Activated naive CD4-positive, alpha-beta T cell treated with anti-CD3 and anti-CD28 coated beads, Interleukin-2, amount 50 U/mL, for 24 hours (primary cell): ENCODE measurements at regions not wholly inside any gene's neighbourhood (a gene's known extent, or its start where the extent isn't known, plus 50 kb on each side); places are given as distances from the start of the nearest gene placed in this dataset.

Experiments
- H3K27ac Mint-ChIP-seq: one replicate; pipeline ENCODE4 v1.8.0; 2021; ENCODE audit warnings: mild to moderate bottlenecking, mixed read lengths
- H3K27me3 Mint-ChIP-seq: one replicate; pipeline ENCODE4 v1.8.0; 2021; ENCODE audit warnings: mixed read lengths
- H3K36me3 Mint-ChIP-seq: one replicate; pipeline ENCODE4 v1.8.0; 2021; ENCODE audit warnings: mixed read lengths
- H3K4me1 Mint-ChIP-seq: one replicate; pipeline ENCODE4 v1.8.0; 2021; ENCODE audit warnings: mixed read lengths
- H3K4me3 Mint-ChIP-seq: one replicate; pipeline ENCODE4 v1.8.0; 2021; ENCODE audit warnings: mild to moderate bottlenecking, mixed read lengths
- H3K9me3 Mint-ChIP-seq: one replicate; pipeline ENCODE4 v1.8.0; 2021; ENCODE audit warnings: mixed read lengths

DNA sequence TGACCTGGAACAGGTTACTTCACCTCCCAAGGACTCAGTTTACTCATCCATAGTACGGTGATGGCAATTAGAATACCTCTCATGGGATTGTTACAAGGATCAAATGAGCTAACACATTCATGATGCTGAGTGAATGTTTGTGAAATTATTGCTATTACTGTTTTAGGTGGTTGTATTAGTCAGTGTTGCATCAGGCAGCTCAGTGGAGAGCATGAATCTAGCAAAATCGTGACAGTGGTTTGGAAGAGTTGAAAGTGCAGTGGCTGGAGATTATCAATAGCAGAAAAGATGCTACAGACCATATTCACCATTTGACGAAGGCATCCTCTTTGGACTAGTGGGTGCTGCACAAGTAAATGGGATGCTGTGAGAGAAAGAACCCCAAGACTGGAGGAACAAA lies 50.4 kb upstream of the CTNNBL1 start:
- H3K4me1 Mint-ChIP-seq = no peaks in the 10 kb centered on the region
- H3K27ac Mint-ChIP-seq = no peak overlapping the region
- H3K4me3 Mint-ChIP-seq = no peak overlapping the region
- H3K27me3 Mint-ChIP-seq = peaks cover 25% of the 10 kb centered on the region
- no peaks in the 10 kb centered on the region for H3K9me3 Mint-ChIP-seq
- no peaks in the 10 kb centered on the region for H3K36me3 Mint-ChIP-seq

DNA sequence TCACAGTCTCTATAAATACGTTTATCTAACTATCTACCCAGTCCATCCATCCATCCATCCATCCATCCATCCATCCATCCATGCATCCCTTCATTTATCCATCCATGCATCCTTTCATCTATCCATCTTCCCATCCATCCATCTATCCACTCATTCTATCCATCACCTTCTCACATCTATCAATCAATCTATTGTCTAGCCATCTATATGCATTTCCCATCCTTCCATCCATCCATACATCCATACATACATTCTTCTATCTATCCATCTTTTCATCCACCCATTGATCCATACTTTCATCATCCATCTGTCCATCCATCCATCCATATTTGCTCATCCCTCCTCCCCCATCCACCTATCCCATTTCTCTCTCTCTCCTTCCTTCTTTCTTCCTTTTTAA lies 51.6 kb upstream of the CTNNBL1 start:
- no peaks in the 10 kb centered on the region for H3K4me1 Mint-ChIP-seq
- H3K27ac Mint-ChIP-seq = no peak overlapping the region
- no peaks in the 10 kb centered on the region for H3K9me3 Mint-ChIP-seq
- no peak overlapping the region for H3K4me3 Mint-ChIP-seq
- H3K36me3 Mint-ChIP-seq = no peaks in the 10 kb centered on the region
- H3K27me3 Mint-ChIP-seq = peaks cover 25% of the 10 kb centered on the region

DNA sequence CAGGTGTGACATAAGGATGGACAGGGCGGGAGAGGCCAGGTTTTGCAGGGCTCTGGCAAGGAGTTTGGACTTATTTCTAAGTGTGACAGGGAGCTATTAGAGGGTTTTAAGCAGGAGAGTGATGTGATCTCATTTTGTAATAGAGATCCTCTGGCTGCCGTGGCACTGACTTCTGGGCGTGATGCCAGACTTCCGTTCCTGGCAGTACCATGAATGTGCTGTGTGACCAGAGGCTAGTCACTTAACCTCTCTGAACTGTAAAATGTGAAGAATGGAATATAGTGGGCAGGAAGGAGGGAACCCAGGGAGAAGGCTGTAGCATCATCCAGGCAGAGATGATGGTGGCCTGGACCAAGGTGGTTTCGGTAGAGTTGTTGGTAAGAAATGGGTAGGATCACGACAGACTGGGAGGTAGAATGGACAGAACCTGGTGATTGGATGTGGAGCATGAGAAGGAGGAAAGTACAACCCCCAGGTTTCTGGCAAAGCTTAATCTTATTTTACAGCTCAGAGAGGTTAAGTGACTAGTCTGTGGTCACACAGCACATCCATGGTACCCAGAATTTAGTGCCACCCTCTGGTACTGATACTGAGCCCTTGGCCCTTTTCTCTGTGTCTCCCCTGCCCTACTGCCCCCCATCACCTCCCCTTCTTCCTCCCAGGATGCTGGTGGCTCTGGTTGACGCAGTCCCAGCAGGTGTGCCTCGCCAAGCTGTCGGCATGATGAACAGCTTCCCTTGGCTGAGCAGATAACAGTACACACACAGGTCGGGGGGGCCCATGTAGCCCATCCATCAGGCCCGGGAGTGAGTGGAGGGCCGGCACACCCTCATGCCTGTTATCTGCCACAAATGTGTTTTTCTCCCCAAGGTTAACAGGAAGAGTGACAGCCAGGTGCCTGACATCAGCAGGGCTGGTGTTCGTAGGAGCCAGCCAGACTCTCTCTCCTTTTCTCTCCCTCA lies 52.9 kb upstream of the CTNNBL1 start:
- no peak overlapping the region for H3K4me3 Mint-ChIP-seq
- no peaks in the 10 kb centered on the region for H3K4me1 Mint-ChIP-seq
- H3K36me3 Mint-ChIP-seq = no peaks in the 10 kb centered on the region
- H3K27ac Mint-ChIP-seq = no peak overlapping the region
- H3K9me3 Mint-ChIP-seq = no peaks in the 10 kb centered on the region
- H3K27me3 Mint-ChIP-seq = peaks cover 25% of the 10 kb centered on the region

DNA sequence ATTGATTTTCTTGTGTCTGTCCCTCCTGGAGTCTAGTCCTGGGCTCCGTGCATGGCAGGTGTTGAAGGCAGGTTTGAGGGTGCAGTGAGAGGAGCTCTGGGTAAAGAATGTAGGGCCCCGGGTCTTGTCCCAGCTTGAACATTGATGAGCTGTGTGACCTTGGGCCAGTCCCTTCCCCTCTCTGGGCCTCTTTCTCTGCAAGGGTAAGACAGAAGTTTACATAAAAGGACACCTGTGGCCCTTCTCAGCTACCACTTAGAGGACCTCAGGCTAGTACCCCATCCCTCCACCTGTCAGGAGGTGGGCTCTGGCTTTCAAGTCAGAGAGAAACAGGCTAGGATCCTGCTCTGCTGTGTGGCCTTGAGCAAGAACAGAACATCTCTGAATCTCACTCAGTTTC lies 55.3 kb upstream of the CTNNBL1 start:
- Mint-ChIP-seq H3K9me3 (no peaks in the 10 kb centered on the region), H3K4me1 (no peaks in the 10 kb centered on the region), H3K4me3 (no peak overlapping the region), H3K27me3 (peaks cover 24% of the 10 kb centered on the region), H3K27ac (no peak overlapping the region), H3K36me3 (no peaks in the 10 kb centered on the region)

DNA sequence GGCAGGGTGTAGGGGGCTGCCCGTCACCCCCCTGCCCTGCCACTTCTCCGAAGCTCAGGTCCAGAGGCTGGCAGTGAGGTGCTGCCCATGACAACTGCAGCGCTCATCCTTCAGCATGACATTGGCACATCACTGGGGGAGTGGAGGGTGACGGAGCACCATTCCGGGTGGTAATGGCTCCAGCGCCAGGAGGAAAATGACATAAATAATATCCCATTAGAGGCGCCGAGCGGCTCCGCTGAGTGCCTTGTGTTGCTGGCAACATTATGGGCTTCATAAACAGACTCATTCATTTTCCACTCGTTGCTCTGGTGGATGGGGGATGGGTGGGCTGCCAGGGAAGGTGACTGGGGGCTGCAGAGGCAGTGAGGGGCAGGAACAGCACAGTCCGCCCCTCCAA lies 56.9 kb upstream of the CTNNBL1 start:
- Mint-ChIP-seq H3K9me3 (no peaks in the 10 kb centered on the region), H3K27me3 (peaks cover 28% of the 10 kb centered on the region), H3K4me1 (no peaks in the 10 kb centered on the region), H3K27ac (no peak overlapping the region), H3K36me3 (no peaks in the 10 kb centered on the region), H3K4me3 (no peak overlapping the region)

DNA sequence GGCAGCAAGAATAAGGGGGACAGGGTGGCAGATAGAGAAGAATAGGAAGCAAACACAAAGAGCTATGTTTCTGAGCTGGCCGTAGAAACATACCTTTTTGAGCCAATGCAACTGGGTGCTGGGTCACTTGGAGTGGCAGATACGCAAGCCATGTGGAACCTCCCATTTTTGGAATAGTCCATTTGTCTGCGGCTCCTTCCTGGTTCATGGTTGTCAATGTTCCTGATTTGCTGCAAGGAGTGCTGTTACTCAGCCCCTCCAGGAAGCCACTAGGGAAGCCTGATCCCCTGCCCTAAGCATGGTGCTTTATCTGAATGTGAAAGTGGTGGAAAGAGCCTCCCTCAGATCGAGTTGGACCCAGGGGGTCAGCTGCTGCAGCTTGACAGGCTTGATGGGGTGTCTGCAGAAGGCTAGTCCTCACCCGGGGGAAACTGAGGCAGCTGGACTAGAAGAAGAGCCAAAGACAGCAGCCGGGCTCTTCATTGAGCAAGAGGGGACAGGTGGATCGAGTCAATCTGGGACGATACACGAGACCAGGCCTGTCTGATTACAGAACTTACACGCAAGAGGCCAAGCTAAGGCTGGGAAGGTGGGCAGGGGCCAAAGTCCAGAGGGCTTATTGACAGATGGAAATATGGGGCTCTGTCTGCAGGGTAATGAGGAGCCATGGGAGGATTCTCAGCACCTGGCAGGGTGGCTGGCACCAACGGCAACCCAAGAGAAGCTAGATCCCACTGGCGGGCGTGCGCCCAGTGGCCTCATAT lies 57.4 kb upstream of the CTNNBL1 start:
- H3K27me3 Mint-ChIP-seq = peaks cover 27% of the 10 kb centered on the region
- no peak overlapping the region for H3K4me3 Mint-ChIP-seq
- no peak overlapping the region for H3K27ac Mint-ChIP-seq
- H3K9me3 Mint-ChIP-seq = no peaks in the 10 kb centered on the region
- H3K4me1 Mint-ChIP-seq = no peaks in the 10 kb centered on the region
- no peaks in the 10 kb centered on the region for H3K36me3 Mint-ChIP-seq

DNA sequence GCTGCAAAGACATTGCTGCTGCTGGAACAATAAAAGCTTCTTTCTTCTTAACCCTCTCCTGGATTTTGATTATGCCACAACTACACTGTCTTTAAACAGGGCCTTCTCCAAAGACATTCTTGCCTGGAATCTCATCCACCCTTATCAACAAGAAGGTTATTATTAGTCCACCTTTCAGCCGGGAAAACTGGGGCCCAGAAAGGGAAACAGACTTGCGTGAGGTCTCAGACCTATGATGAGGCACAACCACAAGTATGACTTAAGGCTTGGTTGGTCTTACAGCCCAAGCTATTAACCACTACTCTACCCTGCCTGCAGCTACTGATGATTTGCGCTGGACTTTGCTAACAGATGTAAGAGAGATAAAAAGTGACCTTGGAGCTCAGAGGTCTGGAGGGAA lies 62.8 kb upstream of the CTNNBL1 start:
- H3K27me3 Mint-ChIP-seq = peaks cover 44% of the 10 kb centered on the region

DNA sequence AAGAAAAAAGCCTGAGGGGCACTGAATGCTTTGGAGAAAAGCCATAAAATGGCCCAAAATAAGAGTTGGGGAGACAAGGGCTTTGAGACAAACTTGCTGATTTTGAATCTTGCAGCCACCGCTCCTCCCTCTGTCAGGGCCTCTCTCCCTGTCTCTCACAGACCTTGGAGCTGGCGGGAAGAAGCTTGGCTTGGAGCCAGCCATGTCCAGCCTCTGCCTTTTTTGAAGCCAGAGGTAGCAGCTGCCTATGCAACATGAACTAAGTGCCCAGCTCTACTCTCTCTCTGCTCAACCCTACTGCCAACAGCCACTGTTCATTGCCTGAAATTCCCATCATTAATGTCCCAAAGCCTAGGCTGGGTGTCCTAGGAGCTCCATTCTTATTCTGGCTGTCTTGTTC lies 63.7 kb upstream of the CTNNBL1 start:
- Mint-ChIP-seq H3K9me3 (no peaks in the 10 kb centered on the region), H3K27ac (no peak overlapping the region), H3K4me3 (no peak overlapping the region), H3K4me1 (no peaks in the 10 kb centered on the region), H3K36me3 (no peaks in the 10 kb centered on the region), H3K27me3 (peaks cover 50% of the 10 kb centered on the region)

More for the DNA sequence above, 62.8 kb upstream of the CTNNBL1 start:
- Mint-ChIP-seq H3K4me3 (no peak overlapping the region), H3K9me3 (no peaks in the 10 kb centered on the region), H3K36me3 (no peaks in the 10 kb centered on the region), H3K4me1 (no peaks in the 10 kb centered on the region), H3K27ac (no peak overlapping the region)

DNA sequence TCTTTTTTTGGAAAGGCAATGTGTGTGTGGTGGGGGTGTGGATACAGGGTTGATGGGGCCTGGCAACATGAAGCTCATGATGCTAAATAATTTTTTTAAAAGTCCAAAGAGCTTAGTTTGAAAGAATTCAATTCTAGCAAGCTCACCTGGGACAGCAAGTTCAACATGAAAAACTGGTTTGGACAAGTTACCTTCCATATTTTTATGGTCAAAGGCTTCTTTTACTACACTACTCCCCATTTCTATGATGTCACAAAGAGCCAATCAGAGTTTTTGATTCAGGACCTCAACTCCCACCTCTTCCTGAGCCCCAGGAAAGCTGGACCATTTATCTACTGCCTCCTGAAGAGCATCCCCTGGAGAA lies 66.1 kb upstream of the CTNNBL1 start:
- Mint-ChIP-seq H3K4me3 (no peak overlapping the region), H3K4me1 (no peaks in the 10 kb centered on the region), H3K27ac (no peak overlapping the region), H3K36me3 (no peaks in the 10 kb centered on the region), H3K9me3 (no peaks in the 10 kb centered on the region), H3K27me3 (peaks cover 50% of the 10 kb centered on the region)

DNA sequence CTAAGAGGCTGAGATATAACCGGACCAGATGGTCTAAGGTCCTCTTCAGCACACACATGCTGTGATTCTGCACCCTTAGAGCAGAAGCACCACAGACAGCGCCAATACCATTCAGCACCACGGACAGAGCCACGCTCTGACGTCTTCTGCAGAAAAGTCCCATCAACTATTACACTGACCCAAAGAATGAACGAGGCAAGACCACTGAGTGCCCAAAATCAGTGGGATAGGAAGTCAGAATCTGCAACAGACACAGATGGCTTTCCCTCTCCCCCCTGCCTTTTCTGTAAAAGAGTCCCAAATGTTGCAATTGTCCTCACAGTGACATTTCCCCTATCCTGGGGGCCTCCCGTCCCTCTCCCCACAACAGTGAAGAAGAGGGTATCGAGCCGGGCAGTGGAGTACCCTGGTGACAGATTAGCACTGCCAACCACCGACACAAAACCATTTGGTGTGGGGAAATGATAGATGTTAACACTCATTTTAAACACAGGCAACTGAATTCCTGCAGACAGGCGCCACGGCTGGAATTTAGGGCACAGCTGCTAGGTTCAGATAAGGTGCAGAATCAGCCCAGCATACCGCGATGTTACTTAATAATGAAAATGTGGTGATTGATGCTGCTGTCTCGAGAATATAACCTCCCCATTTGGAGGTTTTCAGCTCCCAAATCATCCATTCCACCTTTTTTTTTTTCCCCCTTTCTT lies 66.6 kb upstream of the CTNNBL1 start:
- no peaks in the 10 kb centered on the region for H3K36me3 Mint-ChIP-seq
- no peak overlapping the region for H3K4me3 Mint-ChIP-seq
- no peak overlapping the region for H3K27ac Mint-ChIP-seq
- no peaks in the 10 kb centered on the region for H3K4me1 Mint-ChIP-seq
- H3K27me3 Mint-ChIP-seq = peaks cover 46% of the 10 kb centered on the region
- H3K9me3 Mint-ChIP-seq = no peaks in the 10 kb centered on the region

DNA sequence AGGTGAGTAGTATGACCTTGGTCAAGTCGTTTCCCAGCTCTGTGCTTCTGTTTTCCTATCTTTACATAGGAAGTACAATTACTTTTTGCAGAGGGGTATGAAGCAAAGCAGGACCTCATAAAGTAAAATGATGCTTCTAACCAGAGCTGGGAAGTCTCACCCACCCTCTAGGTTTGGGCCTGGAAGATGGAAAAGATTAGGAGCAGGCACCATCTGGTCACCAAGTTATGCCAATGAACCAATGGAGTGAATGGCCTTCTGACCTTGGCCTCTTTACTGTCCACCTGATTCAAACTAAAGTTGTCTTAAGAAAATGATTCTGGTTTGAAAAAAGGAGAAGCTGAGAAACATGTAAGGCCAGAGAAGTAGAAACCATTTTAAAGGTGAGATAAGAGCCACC lies 68.9 kb upstream of the CTNNBL1 start:
- no peaks in the 10 kb centered on the region for H3K4me1 Mint-ChIP-seq
- no peak overlapping the region for H3K4me3 Mint-ChIP-seq
- no peaks in the 10 kb centered on the region for H3K36me3 Mint-ChIP-seq
- peaks cover 48% of the 10 kb centered on the region for H3K27me3 Mint-ChIP-seq
- H3K9me3 Mint-ChIP-seq = no peaks in the 10 kb centered on the region
- H3K27ac Mint-ChIP-seq = no peak overlapping the region

DNA sequence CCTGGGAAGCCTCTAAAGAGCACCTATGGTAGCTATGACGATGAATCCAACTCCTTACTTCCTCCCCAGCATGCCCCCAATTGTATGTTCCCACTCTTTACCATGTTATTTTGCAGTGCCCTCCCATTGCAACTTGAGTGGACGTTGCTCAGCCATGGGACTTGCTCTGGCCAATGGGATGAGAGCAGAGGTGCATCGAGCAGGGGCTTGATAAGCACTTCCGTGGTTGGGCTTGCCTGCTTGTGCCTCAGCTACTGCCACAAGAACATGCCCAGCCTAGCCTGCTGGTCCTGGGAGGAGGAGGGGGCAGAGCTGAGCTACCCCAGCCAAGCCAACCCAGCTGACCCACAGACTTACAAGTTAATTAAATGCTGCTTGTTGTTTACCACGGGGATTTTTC lies 71.1 kb upstream of the CTNNBL1 start:
- Mint-ChIP-seq H3K36me3 (no peaks in the 10 kb centered on the region), H3K4me3 (no peak overlapping the region), H3K27ac (no peak overlapping the region), H3K4me1 (no peaks in the 10 kb centered on the region), H3K27me3 (peaks cover 38% of the 10 kb centered on the region), H3K9me3 (no peaks in the 10 kb centered on the region)

DNA sequence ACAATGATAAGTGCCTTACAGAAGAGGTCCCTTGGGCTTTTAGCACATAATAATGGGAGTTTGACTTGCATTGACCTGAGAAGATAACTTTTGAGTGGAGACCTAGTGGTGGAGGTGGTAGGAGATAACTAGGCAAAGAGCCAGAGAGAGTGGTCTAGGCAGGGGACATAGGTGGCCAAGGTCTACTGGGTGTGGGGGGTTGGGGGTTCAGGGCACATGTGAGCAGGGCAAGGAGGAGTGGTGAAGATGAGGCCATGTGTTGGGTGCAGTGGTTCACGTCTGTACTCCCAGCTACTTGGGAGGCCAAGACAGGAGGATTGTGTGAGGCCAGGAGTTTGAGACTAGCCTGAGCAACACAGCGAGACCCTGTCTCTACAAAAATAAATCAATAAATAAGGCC lies 74.3 kb upstream of the CTNNBL1 start:
- H3K9me3 Mint-ChIP-seq = no peaks in the 10 kb centered on the region
- H3K4me1 Mint-ChIP-seq = peaks cover 3% of the 10 kb centered on the region
- H3K4me3 Mint-ChIP-seq = no peak overlapping the region
- peaks cover 27% of the 10 kb centered on the region for H3K27me3 Mint-ChIP-seq
- H3K36me3 Mint-ChIP-seq = no peaks in the 10 kb centered on the region
- H3K27ac Mint-ChIP-seq = no peak overlapping the region

DNA sequence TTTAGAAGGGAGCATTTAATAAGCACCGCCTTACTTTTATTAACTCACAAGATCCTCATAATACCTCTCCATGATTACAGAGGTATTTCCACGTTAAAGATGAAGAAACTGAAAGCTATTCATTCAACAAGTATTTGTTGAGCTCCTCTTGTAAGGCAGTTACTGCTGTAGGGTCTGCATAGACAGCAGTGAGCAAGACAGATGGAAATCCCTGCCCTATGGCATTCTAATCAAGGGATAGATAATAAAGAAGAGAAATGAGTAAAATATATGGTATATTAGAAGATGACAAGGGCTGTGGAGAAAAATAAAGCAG lies 77.8 kb upstream of the CTNNBL1 start:
- H3K36me3 Mint-ChIP-seq = no peaks in the 10 kb centered on the region
- H3K9me3 Mint-ChIP-seq = no peaks in the 10 kb centered on the region
- no peak overlapping the region for H3K4me3 Mint-ChIP-seq
- no peak overlapping the region for H3K27ac Mint-ChIP-seq
- H3K4me1 Mint-ChIP-seq = peaks cover 3% of the 10 kb centered on the region
- peaks cover 17% of the 10 kb centered on the region for H3K27me3 Mint-ChIP-seq

DNA sequence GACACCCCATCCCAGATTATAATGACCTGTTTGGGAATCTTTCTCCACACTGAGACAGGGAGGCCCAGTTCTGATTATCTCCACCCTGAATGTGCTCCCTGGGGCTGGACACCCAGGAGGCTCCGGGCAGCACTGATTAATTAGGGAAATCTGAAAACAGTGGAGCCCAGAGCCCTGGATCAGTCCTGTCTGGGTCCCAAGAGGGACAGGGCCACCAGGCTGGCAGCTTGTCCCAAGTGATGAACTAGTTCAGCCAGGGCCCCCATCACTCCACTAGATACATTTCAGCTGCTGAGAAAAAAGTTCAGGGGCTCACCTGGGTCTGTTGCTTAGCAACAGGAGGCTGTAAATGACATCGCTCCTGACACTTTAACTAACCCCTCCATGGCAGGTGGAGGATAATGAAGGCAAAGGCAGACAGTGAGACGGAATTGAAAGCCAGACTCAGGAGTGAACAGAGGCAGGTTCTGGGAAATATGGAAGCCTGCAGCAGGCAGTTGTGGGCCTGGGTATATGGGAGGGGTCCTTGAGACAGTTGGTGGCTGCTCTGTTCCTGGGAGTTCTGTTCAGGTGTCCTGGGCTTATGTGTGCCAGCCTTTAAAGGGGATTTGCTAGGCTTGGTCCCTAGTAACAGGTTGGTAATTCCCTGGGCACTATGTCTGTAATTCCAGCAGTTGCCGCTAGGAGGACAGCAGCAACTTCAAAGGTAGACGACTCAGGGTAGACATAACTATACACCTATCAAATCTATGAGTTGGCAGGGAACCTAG lies 78.3 kb upstream of the CTNNBL1 start:
- Mint-ChIP-seq H3K36me3 (no peaks in the 10 kb centered on the region), H3K4me3 (no peak overlapping the region), H3K27ac (no peak overlapping the region), H3K9me3 (no peaks in the 10 kb centered on the region), H3K4me1 (peaks cover 3% of the 10 kb centered on the region), H3K27me3 (peaks cover 16% of the 10 kb centered on the region)
